Gastroesophageal sphincter (tissue), 4 donors: ENCODE measurements at regions not wholly inside any gene's neighbourhood (a gene's known extent, or its start where the extent isn't known, plus 50 kb on each side); places are given as distances from the start of the nearest gene placed in this dataset.

ENCODE experiments used
- ATAC-seq: fragments of 150-250 bp; one replicate; pipeline ENCODE4 v1.9.1; 2016; ENCODE audit warnings: mild to moderate bottlenecking, moderate library complexity
- H3K27ac ChIP-seq, 4 donors: fragments of 200-600 bp; sonication (generic) in 3 of 4; 1 replicate in 3 of 4; 2 replicates in 1 of 4; pipeline ENCODE4 v1.5.1; 2016 to 2019
- H3K27me3 ChIP-seq: fragments of 200-600 bp; sonication (generic); one replicate; pipeline ENCODE4 v1.5.1; 2019
- H3K36me3 ChIP-seq, 2 donors: fragments of 200-600 bp; sonication (generic); one replicate each; pipeline ENCODE4 v1.5.1; 2019; ENCODE audit warnings: control low read depth in 1 of 2
- H3K4me1 ChIP-seq, 3 donors: fragments of 200-600 bp; sonication (generic); 1 replicate in 2 of 3; 2 replicates in 1 of 3; pipeline ENCODE4 v1.5.1; 2016 to 2019; ENCODE audit warnings: control low read depth in 2 of 3
- H3K4me3 ChIP-seq, 2 donors: fragments of 200-600 bp; sonication (generic); one replicate each; pipeline ENCODE4 v1.5.1; 2019; ENCODE audit warnings: mild to moderate bottlenecking in 1 of 2, moderate library complexity in 1 of 2
- H3K9me3 ChIP-seq, 3 donors: fragments of 200-600 bp; sonication (generic); one replicate each; pipeline ENCODE4 v1.5.1; 2017 to 2019; ENCODE audit warnings: control low read depth in 2 of 3
- CTCF ChIP-seq, 4 experiments: fragments of 200-600 bp in 2 of 4; fragments of 450-650 bp in 2 of 4; sonication (generic) in 1 of 4; IDR thresholded peaks; one replicate each; pipeline ENCODE4 v1.5.1; 2017 to 2019; ENCODE audit warnings: antibody characterized with exemption in 4 of 4, mild to moderate bottlenecking in 2 of 4, moderate library complexity in 2 of 4
- EP300 ChIP-seq: sonication (generic); formaldehyde crosslinking; IDR thresholded peaks from one replicate; pipeline ENCODE4 v1.6.1; 2017; ENCODE audit warnings: antibody characterized with exemption, mild to moderate bottlenecking
- POLR2A ChIP-seq, 2 donors: fragments of 450-650 bp; IDR thresholded peaks; one replicate each; pipeline ENCODE4 v1.6.1; 2017; ENCODE audit warnings: antibody characterized with exemption in 2 of 2, mild to moderate bottlenecking in 2 of 2, moderate library complexity in 1 of 2
- POLR2AphosphoS5 ChIP-seq: sonication (generic); formaldehyde crosslinking; IDR thresholded peaks from one replicate; pipeline ENCODE4 v1.6.1; 2017; ENCODE audit warnings: antibody characterized with exemption
- WGBS, 2 donors: methylation state at CpG; one replicate each; pipeline ENCODE4 v1.1.5; 2018; ENCODE audit warnings: low coverage in 1 of 2; 5-methylcytosine and 5-hydroxymethylcytosine counted together

- Histone ChIP-seq H3K4me3 (no peak overlapping the region), H3K27me3 (no peaks in the 10 kb centered on the region), H3K36me3 (no peaks in the 10 kb centered on the region), H3K4me1 (no peaks in the 10 kb centered on the region), H3K27ac (no peak overlapping the region), H3K9me3 (no peaks in the 10 kb centered on the region)
- no peak for ATAC-seq
- TF ChIP-seq POLR2AphosphoS5 (no peak), CTCF (IDR thresholded peaks at IDR 0.05) (no peak), EP300 (no peak), POLR2A (IDR thresholded peaks at IDR 0.05) (no peak)
- WGBS, 2 donors = 65 to 69% methylated on average over 10 of the region's 10 CpGs
Observed at GRCh38 chr3:66863205-66864111, 134.6 kb upstream of the KBTBD8 start.

GRCh38 chr3:66884659-66885058 lies 113.4 kb upstream of the KBTBD8 start:
- no peak overlapping the region for H3K4me3 ChIP-seq
- TF ChIP-seq CTCF (IDR thresholded peaks at IDR 0.05) (no peak), EP300 (no peak), POLR2AphosphoS5 (no peak), POLR2A (IDR thresholded peaks at IDR 0.05) (no peak)
- H3K4me1 ChIP-seq = no peaks in the 10 kb centered on the region
- no peak overlapping the region for H3K27ac ChIP-seq
- no peaks in the 10 kb centered on the region for H3K27me3 ChIP-seq
- no peaks in the 10 kb centered on the region for H3K9me3 ChIP-seq
- 78 to 93% methylated on average over 2 of the region's 2 CpGs for WGBS, 2 donors
- no peak for ATAC-seq
- no peaks in the 10 kb centered on the region for H3K36me3 ChIP-seq

GRCh38 chr3:66885326-66886000 lies 112.6 kb upstream of the KBTBD8 start:
- no peak overlapping the region for H3K27ac ChIP-seq
- H3K36me3 ChIP-seq = no peaks in the 10 kb centered on the region
- TF ChIP-seq EP300 (no peak), POLR2AphosphoS5 (no peak), POLR2A (IDR thresholded peaks at IDR 0.05) (no peak), CTCF (IDR thresholded peaks at IDR 0.05) (no peak)
- no peaks in the 10 kb centered on the region for H3K27me3 ChIP-seq
- ATAC-seq = no peak
- WGBS, 2 donors = 41 to 55% methylated on average over 3 to 6 of the region's 6 CpGs
- no peaks in the 10 kb centered on the region for H3K4me1 ChIP-seq
- no peaks in the 10 kb centered on the region for H3K9me3 ChIP-seq
- H3K4me3 ChIP-seq = no peak overlapping the region

- Histone ChIP-seq H3K36me3 (no peaks in the 10 kb centered on the region), H3K4me3 (no peak overlapping the region), H3K4me1 (no peaks in the 10 kb centered on the region), H3K27ac (no peak overlapping the region), H3K9me3 (peaks cover 0 to 4% (median 0%) of the 10 kb centered on the region in 3 donors), H3K27me3 (no peaks in the 10 kb centered on the region)
- WGBS, 2 donors = 61 to 67% methylated on average over 10 of the region's 11 CpGs
- TF ChIP-seq POLR2A (IDR thresholded peaks at IDR 0.05) = no peak
- TF ChIP-seq EP300 = no peak
- TF ChIP-seq POLR2AphosphoS5 = no peak
- no peak for TF ChIP-seq CTCF (IDR thresholded peaks at IDR 0.05)
- no peak for ATAC-seq
Observed at GRCh38 chr3:66889750-66890494, 108.2 kb upstream of the KBTBD8 start.
